A549 (cell line): ENCODE measurements at regions not wholly inside any gene's neighbourhood (a gene's known extent, or its start where the extent isn't known, plus 50 kb on each side); places are given as distances from the start of the nearest gene placed in this dataset.

Experiments used
- ATAC-seq, 2 experiments: fragments of 200-7000 bp in 1 of 2; fragments of >200 bp in 1 of 2; cut with Nextera tagmentation in 1 of 2; cut with Tn5 transposase in 1 of 2; 3 replicates each; pipeline versions ENCODE4 v1.8.0 to v1.9.1; 2018 to 2020; ENCODE audit warnings: mild to moderate bottlenecking in 1 of 2, moderate library complexity in 1 of 2
- CTCF ChIA-PET: fragments of 300-600 bp; sonication (Branson Sonifier 250); formaldehyde crosslinking; extraction: SDS; loops from one replicate; lab custom pipeline; 2021; ENCODE audit warnings: antibody characterized with exemption, inconsistent platforms; lab: Yijun Ruan, JAX
- POLR2A ChIA-PET: fragments of 350-600 bp; formaldehyde crosslinking; extraction: SDS; loops from one replicate; lab custom pipeline; 2021; ENCODE audit warnings: antibody characterized with exemption, inconsistent platforms; lab: Yijun Ruan, JAX
- DNase-seq, 2 experiments: peaks; one replicate each; pipeline versions ENCODE4 v3.0.0 to v3.0.0-alpha.2; 2011 to 2016; ENCODE audit warnings: low read depth in 1 of 2, low spot score in 1 of 2
- FAIRE-seq: peaks from 2 replicates; lab custom pipeline; 2011; peaks lifted over from hg19 to GRCh38; lab: Jason Lieb, UNC
- H3K27ac ChIP-seq, 2 experiments: fragments of >200 bp; sonication (Bioruptor Twin); formaldehyde crosslinking; 3 replicates each; pipeline ENCODE4 v1.5.1; 2016 to 2017
- H3K4me1 ChIP-seq: fragments of >200 bp; sonication (Bioruptor Twin); formaldehyde crosslinking; 3 replicates; pipeline ENCODE4 v1.6.1; 2016
- H3K4me2 ChIP-seq: fragments of >200 bp; sonication (Bioruptor Twin); formaldehyde crosslinking; 3 replicates; pipeline ENCODE4 v1.6.1; 2016
- H3K4me3 ChIP-seq: fragments of >200 bp; sonication (Bioruptor Twin); formaldehyde crosslinking; 3 replicates; pipeline ENCODE4 v1.5.1; 2016
- H3K9me3 ChIP-seq: fragments of >200 bp; sonication (Bioruptor Twin); formaldehyde crosslinking; 3 replicates; pipeline ENCODE4 v1.6.1; 2016
- ATOH8 ChIP-seq: fragments of 250-450 bp; sonication (Bioruptor Pico); IDR thresholded peaks from 2 replicates; pipeline ENCODE4 v1.5.0; 2020; ENCODE audit warnings: low read depth, mild to moderate bottlenecking, moderate library complexity
- CHD2 ChIP-seq: fragments of 150-350 bp; IDR thresholded peaks from 2 replicates; pipeline ENCODE4 v1.6.1; 2014; ENCODE audit warnings: low read length; ENCODE audit not compliant: partially characterized antibody
- CHD4 ChIP-seq: fragments of 200-600 bp; sonication (generic); IDR thresholded peaks from 2 replicates; pipeline ENCODE4 v1.6.1; 2016; ENCODE audit warnings: antibody characterized with exemption, mild to moderate bottlenecking, borderline replicate concordance
- CTCF ChIP-seq: fragments of >200 bp; sonication (Bioruptor Twin); formaldehyde crosslinking; IDR thresholded peaks from 3 replicates; pipeline ENCODE4 v1.5.1; 2016
- E2F6 ChIP-seq: IDR thresholded peaks from 2 replicates; pipeline ENCODE4 v1.6.1; 2012; ENCODE audit warnings: low read depth, borderline replicate concordance
- EHF ChIP-seq: fragments of 250-450 bp; sonication (Bioruptor Pico); IDR thresholded peaks from 2 replicates; pipeline ENCODE4 v1.5.0; 2020; ENCODE audit warnings: mild to moderate bottlenecking
- EHMT2 ChIP-seq: fragments of 200-600 bp; sonication (generic); IDR thresholded peaks from 2 replicates; pipeline ENCODE4 v1.6.1; 2016; ENCODE audit warnings: antibody characterized with exemption, low read depth, mild to moderate bottlenecking, moderate library complexity
- ELK1 ChIP-seq: fragments of 150-350 bp; IDR thresholded peaks from 2 replicates; pipeline ENCODE4 v1.6.1; 2014; ENCODE audit warnings: low read depth, mild to moderate bottlenecking, low read length
- EP300 ChIP-seq, 2 experiments: fragments of >200 bp; sonication (Bioruptor Twin); formaldehyde crosslinking; IDR thresholded peaks; 2 replicates in 1 of 2; 3 replicates in 1 of 2; pipeline ENCODE4 v1.6.1; 2016 to 2017
- FOSB ChIP-seq: fragments of 250-450 bp; sonication (Bioruptor Pico); IDR thresholded peaks from 2 replicates; pipeline ENCODE4 v1.5.0; 2020; ENCODE audit warnings: mild to moderate bottlenecking, moderate library complexity
- FOXS1 ChIP-seq: fragments of 250-450 bp; sonication (Bioruptor Pico); IDR thresholded peaks from 2 replicates; pipeline ENCODE4 v1.5.0; 2020; ENCODE audit warnings: mild to moderate bottlenecking, moderate library complexity
- GATA3 ChIP-seq: IDR thresholded peaks from 2 replicates; pipeline ENCODE4 v1.6.1; 2012; ENCODE audit warnings: borderline replicate concordance
- HDAC2 ChIP-seq: fragments of 200-600 bp; sonication (generic); IDR thresholded peaks from 2 replicates; pipeline ENCODE4 v1.6.1; 2016
- HOXB13 ChIP-seq: fragments of 250-450 bp; sonication (Bioruptor Pico); IDR thresholded peaks from 2 replicates; pipeline ENCODE4 v1.5.0; 2020; ENCODE audit warnings: low read depth, mild to moderate bottlenecking, moderate library complexity
- HOXB5 ChIP-seq: fragments of 250-450 bp; sonication (Bioruptor Pico); IDR thresholded peaks from 2 replicates; pipeline ENCODE4 v1.5.0; 2020; ENCODE audit warnings: mild to moderate bottlenecking, moderate library complexity
- JUN ChIP-seq, 2 experiments: fragments of >200 bp; sonication (Bioruptor Twin); formaldehyde crosslinking; IDR thresholded peaks; 2 replicates in 1 of 2; 3 replicates in 1 of 2; pipeline ENCODE4 v1.6.1; 2016 to 2017
- KDM5A ChIP-seq: fragments of 200-600 bp; sonication (generic); IDR thresholded peaks from 2 replicates; pipeline ENCODE4 v1.6.1; 2016; ENCODE audit warnings: antibody characterized with exemption, mild to moderate bottlenecking
- MAX ChIP-seq: IDR thresholded peaks from 2 replicates; pipeline ENCODE4 v1.6.1; 2012
- MYC ChIP-seq: IDR thresholded peaks from 2 replicates; pipeline ENCODE4 v1.6.1; 2012; ENCODE audit warnings: mild to moderate bottlenecking, inconsistent platforms, low read length, improper control_type of control experiment, borderline replicate concordance
- PHF8 ChIP-seq: fragments of 200-600 bp; sonication (generic); IDR thresholded peaks from 2 replicates; pipeline ENCODE4 v1.6.1; 2016; ENCODE audit warnings: low read depth, mild to moderate bottlenecking, antibody characterized with exemption, moderate library complexity, borderline replicate concordance
- POLR2A ChIP-seq: IDR thresholded peaks from 2 replicates; pipeline ENCODE4 v1.6.1; 2012; ENCODE audit warnings: mild to moderate bottlenecking, low read length
- RARB ChIP-seq: fragments of 250-450 bp; sonication (Bioruptor Pico); IDR thresholded peaks from 2 replicates; pipeline ENCODE4 v1.8.0; 2021; ENCODE audit warnings: mild to moderate bottlenecking, moderate library complexity
- RCOR1 ChIP-seq: fragments of 150-350 bp; IDR thresholded peaks from 2 replicates; pipeline ENCODE4 v1.6.1; 2014; ENCODE audit warnings: antibody characterized with exemption, low read length, low read depth
- TFCP2L1 ChIP-seq: fragments of 250-450 bp; sonication (Bioruptor Pico); IDR thresholded peaks from 2 replicates; pipeline ENCODE4 v1.5.0; 2021; ENCODE audit warnings: mild to moderate bottlenecking
- ZC3H11A ChIP-seq: fragments of 450-650 bp; IDR thresholded peaks from 2 replicates; pipeline ENCODE4 v1.6.1; 2014; ENCODE audit warnings: antibody characterized with exemption, mild to moderate bottlenecking
- ZFP36 ChIP-seq: fragments of 450-650 bp; IDR thresholded peaks from 2 replicates; pipeline ENCODE4 v1.6.1; 2014; ENCODE audit warnings: borderline replicate concordance; ENCODE audit not compliant: partially characterized antibody
- WGBS: methylation state at CpG from one replicate; pipeline ENCODE4 v1.1.6; 2017; ENCODE audit errors: missing lambda C conversion rate; 5-methylcytosine and 5-hydroxymethylcytosine counted together

- ATAC-seq (no peak), FAIRE-seq (no peak), DNase-seq (no peak)
- WGBS = 7% methylated on average over 8 of the region's 8 CpGs
- Histone ChIP-seq H3K4me2 (no peak overlapping the region), H3K4me1 (no peaks in the 10 kb centered on the region), H3K27ac (no peak overlapping the region), H3K4me3 (no peak overlapping the region), H3K9me3 (no peaks in the 10 kb centered on the region)
- ChIA-PET CTCF (interaction anchor here (0.5 kb wide), 1 partner anchor 174 kb away, joined by 3 read pairs; no protein-coding TSS in a partner anchor), POLR2A (no interaction called here)
- TF ChIP-seq ATOH8 (no peak), TFCP2L1 (CRISPR knock-in tag) (no peak), ELK1 (no peak), HDAC2 (no peak), RCOR1 (no peak), EHMT2 (no peak), MAX (no peak), ZC3H11A (no peak)
Measured at GRCh38 chr1:213659580-213660547, 327.9 kb upstream of the PROX1 start.

GRCh38 chr1:213661302-213661701 is 326.5 kb upstream of the PROX1 start:
- H3K4me3 ChIP-seq = no peak overlapping the region
- FAIRE-seq = no peak
- H3K27ac ChIP-seq = no peak overlapping the region
- 14% methylated on average over 9 of the region's 9 CpGs for WGBS
- TF ChIP-seq PHF8 = no peak
- no peak for TF ChIP-seq CTCF
- TF ChIP-seq RARB = no peak
- no peak for TF ChIP-seq POLR2A
- TF ChIP-seq ZFP36 = no peak
- no peak for TF ChIP-seq FOSB (CRISPR knock-in tag)
- TF ChIP-seq E2F6 = no peak
- no peak for TF ChIP-seq CHD2
- no peak for TF ChIP-seq HOXB13 (CRISPR knock-in tag)
- TF ChIP-seq EHMT2 = no peak
- TF ChIP-seq JUN (IDR thresholded peaks at IDR 0.05) = no peak
- no peak for TF ChIP-seq EP300 (IDR thresholded peaks at IDR 0.05)
- no peak for TF ChIP-seq GATA3
- TF ChIP-seq CHD4 = no peak
- no peak for TF ChIP-seq EHF (CRISPR knock-in tag)
- no peak for TF ChIP-seq KDM5A
- no peak for TF ChIP-seq HOXB5 (CRISPR knock-in tag)
- no peak for TF ChIP-seq FOXS1 (CRISPR knock-in tag)
- no peak for TF ChIP-seq MYC
- CTCF ChIA-PET = interaction anchor here (0.6 kb wide), 1 partner anchor 553 kb away, joined by 5 read pairs; no protein-coding TSS in a partner anchor
- ATAC-seq = no peak
- no peak for DNase-seq
- H3K4me1 ChIP-seq = no peaks in the 10 kb centered on the region
- no peak overlapping the region for H3K4me2 ChIP-seq
- POLR2A ChIA-PET = no interaction called here
- no peaks in the 10 kb centered on the region for H3K9me3 ChIP-seq
